DND-41 (cell line): ENCODE measurements at regions not wholly inside any gene's neighbourhood (a gene's known extent, or its start where the extent isn't known, plus 50 kb on each side); places are given as distances from the start of the nearest gene placed in this dataset.

ENCODE experiments used
- ATAC-seq: fragments of 200-7000 bp; cut with Tn5 transposase; 3 replicates; pipeline ENCODE4 v1.9.1; 2021; ENCODE audit warnings: low read depth; ENCODE audit not compliant: insufficient read depth
- DNase-seq: peaks from one replicate; pipeline ENCODE4 v3.0.0-alpha.2; 2020
- H2AFZ ChIP-seq: 2 replicates; pipeline ENCODE4 v1.6.0; 2012; ENCODE audit warnings: low read depth, low read length
- H3K27ac ChIP-seq: 2 replicates; pipeline ENCODE4 v1.5.1; 2012; ENCODE audit warnings: low read length, inconsistent platforms
- H3K27me3 ChIP-seq: fragments of 200-600 bp; sonication (generic); 2 replicates; pipeline ENCODE4 v1.6.0; 2012; ENCODE audit warnings: low read length, mild to moderate bottlenecking, inconsistent platforms; ENCODE audit not compliant: insufficient read depth, poor library complexity
- H3K36me3 ChIP-seq: 2 replicates; pipeline ENCODE4 v1.5.1; 2012; ENCODE audit warnings: low read length, inconsistent platforms; ENCODE audit not compliant: insufficient read depth
- H3K4me1 ChIP-seq: 2 replicates; pipeline ENCODE4 v1.5.1; 2012; ENCODE audit warnings: mild to moderate bottlenecking, low read length; ENCODE audit not compliant: insufficient read depth
- H3K4me2 ChIP-seq: 2 replicates; pipeline ENCODE4 v1.6.0; 2012; ENCODE audit warnings: mild to moderate bottlenecking, moderate library complexity, low read length, inconsistent platforms; ENCODE audit not compliant: insufficient read depth
- H3K4me3 ChIP-seq, 2 experiments: fragments of 200-600 bp in 1 of 2; shearing (Covaris generic) in 1 of 2; 2 replicates each; pipeline ENCODE4 v1.5.1; 2012 to 2016; ENCODE audit warnings: inconsistent platforms in 2 of 2, low read length in 2 of 2, mild to moderate bottlenecking in 2 of 2, low read depth in 1 of 2, moderate library complexity in 1 of 2
- H3K79me2 ChIP-seq: 2 replicates; pipeline ENCODE4 v1.6.0; 2012; ENCODE audit warnings: low read length, inconsistent platforms; ENCODE audit not compliant: insufficient read depth
- H3K9ac ChIP-seq: 2 replicates; pipeline ENCODE4 v1.6.0; 2012; ENCODE audit warnings: low read depth, mild to moderate bottlenecking, inconsistent platforms, low read length, moderate library complexity
- H3K9me3 ChIP-seq: 2 replicates; pipeline ENCODE4 v1.5.1; 2012; ENCODE audit warnings: low read length, moderate library complexity, mild to moderate bottlenecking, inconsistent platforms; ENCODE audit not compliant: insufficient read depth, severe bottlenecking
- H4K20me1 ChIP-seq: 2 replicates; pipeline ENCODE4 v1.6.0; 2012; ENCODE audit warnings: low read length; ENCODE audit not compliant: insufficient read depth
- EZH2 ChIP-seq: IDR thresholded peaks from 3 replicates; pipeline ENCODE4 v1.6.1; 2012; ENCODE audit warnings: borderline replicate concordance, low read depth, mild to moderate bottlenecking, moderate library complexity, low read length, inconsistent platforms; ENCODE audit not compliant: severe bottlenecking
- TF ChIP-seq, protein P1 (sequence below): IDR thresholded peaks from 2 replicates; pipeline ENCODE4 v1.5.1; 2012; ENCODE audit warnings: borderline replicate concordance, low read length, moderate library complexity, mild to moderate bottlenecking; ENCODE audit not compliant: poor library complexity, severe bottlenecking; ENCODE audit errors: extremely low read depth

DNA sequence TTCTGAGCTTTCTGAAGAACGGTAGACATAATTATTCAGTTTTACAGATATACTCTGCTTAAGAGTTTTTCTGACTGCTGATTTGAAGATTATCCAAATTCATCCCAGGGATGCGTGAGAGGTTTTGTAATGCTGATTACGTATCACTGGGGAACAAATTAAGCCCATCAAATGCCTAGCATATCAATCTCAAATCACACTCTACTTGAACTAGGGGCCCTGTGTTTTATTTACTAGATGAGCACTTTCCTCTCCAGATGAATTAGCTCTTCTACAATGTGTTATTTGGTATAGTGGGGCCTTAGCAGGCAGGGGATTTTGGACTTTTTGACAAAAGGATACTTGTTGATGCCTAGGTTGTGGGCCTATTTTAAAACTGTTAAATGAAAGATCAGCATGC is 177.9 kb downstream of the JRKL start:
- Histone ChIP-seq H4K20me1 (no peaks in the 10 kb centered on the region), H3K27me3 (no peaks in the 10 kb centered on the region), H3K9ac (no peak overlapping the region), H2AFZ (no peak overlapping the region), H3K4me1 (no peaks in the 10 kb centered on the region), H3K79me2 (no peaks in the 10 kb centered on the region), H3K27ac (no peak overlapping the region), H3K36me3 (no peaks in the 10 kb centered on the region), H3K4me2 (no peak overlapping the region), H3K9me3 (no peaks in the 10 kb centered on the region), H3K4me3 (no peak overlapping the region)
- DNase-seq (no peak), ATAC-seq (no peak)
- no peak for TF ChIP-seq EZH2
- TF ChIP-seq, protein P1, sequence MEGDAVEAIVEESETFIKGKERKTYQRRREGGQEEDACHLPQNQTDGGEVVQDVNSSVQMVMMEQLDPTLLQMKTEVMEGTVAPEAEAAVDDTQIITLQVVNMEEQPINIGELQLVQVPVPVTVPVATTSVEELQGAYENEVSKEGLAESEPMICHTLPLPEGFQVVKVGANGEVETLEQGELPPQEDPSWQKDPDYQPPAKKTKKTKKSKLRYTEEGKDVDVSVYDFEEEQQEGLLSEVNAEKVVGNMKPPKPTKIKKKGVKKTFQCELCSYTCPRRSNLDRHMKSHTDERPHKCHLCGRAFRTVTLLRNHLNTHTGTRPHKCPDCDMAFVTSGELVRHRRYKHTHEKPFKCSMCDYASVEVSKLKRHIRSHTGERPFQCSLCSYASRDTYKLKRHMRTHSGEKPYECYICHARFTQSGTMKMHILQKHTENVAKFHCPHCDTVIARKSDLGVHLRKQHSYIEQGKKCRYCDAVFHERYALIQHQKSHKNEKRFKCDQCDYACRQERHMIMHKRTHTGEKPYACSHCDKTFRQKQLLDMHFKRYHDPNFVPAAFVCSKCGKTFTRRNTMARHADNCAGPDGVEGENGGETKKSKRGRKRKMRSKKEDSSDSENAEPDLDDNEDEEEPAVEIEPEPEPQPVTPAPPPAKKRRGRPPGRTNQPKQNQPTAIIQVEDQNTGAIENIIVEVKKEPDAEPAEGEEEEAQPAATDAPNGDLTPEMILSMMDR = no peak

DNA sequence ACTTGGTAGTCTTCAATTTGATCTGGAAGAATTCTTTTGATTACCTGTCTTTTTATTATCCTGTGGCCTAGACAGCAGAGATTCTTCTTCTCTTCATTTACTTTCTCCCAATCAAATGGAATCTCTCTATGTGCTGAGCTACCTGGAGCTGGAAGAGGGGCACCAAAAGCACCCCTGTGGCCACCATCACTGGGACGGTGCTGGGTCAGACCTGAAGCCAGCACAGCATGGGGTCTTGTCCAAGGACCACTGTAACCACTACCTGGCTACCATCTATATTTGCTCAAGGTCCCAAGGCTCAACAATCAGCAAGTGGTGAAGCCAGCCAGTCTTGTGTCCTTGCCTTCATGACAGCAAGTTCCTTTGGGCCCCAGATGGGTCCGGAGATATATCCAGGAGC is 186.6 kb downstream of the JRKL start:
- no peak for TF ChIP-seq EZH2
- TF ChIP-seq, protein P1 = no peak
- Histone ChIP-seq H4K20me1 (no peaks in the 10 kb centered on the region), H3K4me2 (no peak overlapping the region), H3K36me3 (no peaks in the 10 kb centered on the region), H3K9me3 (no peaks in the 10 kb centered on the region), H3K4me3 (no peak overlapping the region), H3K27me3 (no peaks in the 10 kb centered on the region), H3K27ac (no peak overlapping the region), H3K79me2 (no peaks in the 10 kb centered on the region), H2AFZ (no peak overlapping the region), H3K9ac (no peak overlapping the region), H3K4me1 (no peaks in the 10 kb centered on the region)
- no peak for DNase-seq
- no peak for ATAC-seq

DNA sequence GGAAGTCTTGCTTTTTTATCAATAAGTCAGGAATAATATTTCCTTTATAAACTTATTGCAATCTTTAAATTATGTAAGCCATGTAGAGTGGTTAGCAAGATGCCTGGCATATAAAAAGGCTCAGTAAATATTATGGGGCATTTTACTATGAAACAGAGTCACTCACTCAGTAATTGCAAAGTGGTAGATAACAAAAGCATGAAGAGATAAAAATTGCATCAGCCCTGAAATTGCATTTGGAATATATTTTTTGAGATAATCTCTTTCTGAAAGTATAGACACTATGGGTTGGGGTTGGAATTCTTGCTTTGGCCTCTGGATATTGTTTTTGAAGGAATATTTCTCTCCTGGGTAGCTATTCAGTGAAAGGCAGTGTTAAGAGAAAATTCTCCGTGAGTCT is 188.6 kb downstream of the JRKL start:
- TF ChIP-seq, protein P1 = no peak
- no peak for TF ChIP-seq EZH2
- H3K27ac ChIP-seq = no peak overlapping the region
- no peaks in the 10 kb centered on the region for H3K4me1 ChIP-seq
- no peak overlapping the region for H3K4me3 ChIP-seq
- no peaks in the 10 kb centered on the region for H4K20me1 ChIP-seq
- no peaks in the 10 kb centered on the region for H3K79me2 ChIP-seq
- no peaks in the 10 kb centered on the region for H3K36me3 ChIP-seq
- DNase-seq = no peak
- H3K9ac ChIP-seq = no peak overlapping the region
- no peak overlapping the region for H3K4me2 ChIP-seq
- no peak overlapping the region for H2AFZ ChIP-seq
- no peaks in the 10 kb centered on the region for H3K9me3 ChIP-seq
- ATAC-seq = no peak
- H3K27me3 ChIP-seq = no peaks in the 10 kb centered on the region

DNA sequence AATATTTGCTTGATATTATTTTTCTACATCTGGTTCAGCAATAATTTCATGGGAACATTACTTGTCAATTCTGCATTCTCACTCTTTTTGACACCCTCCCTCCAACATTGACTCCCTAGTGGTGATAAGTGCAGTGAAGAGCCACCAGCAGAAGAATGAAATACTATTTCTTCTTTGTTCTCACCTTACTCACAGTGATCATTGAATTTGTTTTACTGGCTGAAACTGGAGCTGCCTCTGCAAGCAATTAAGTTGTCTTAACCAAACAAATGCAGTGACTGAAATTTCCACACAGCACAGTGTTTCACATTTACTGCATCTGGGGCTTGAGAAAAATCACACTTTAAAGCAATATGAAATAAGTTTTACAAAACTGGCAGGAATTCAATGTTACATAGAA is 189.8 kb downstream of the JRKL start:
- no peak for DNase-seq
- Histone ChIP-seq H2AFZ (no peak overlapping the region), H3K27ac (no peak overlapping the region), H3K27me3 (no peaks in the 10 kb centered on the region), H3K36me3 (no peaks in the 10 kb centered on the region), H3K9me3 (no peaks in the 10 kb centered on the region), H3K4me3 (no peak overlapping the region), H4K20me1 (no peaks in the 10 kb centered on the region), H3K9ac (no peak overlapping the region), H3K79me2 (no peaks in the 10 kb centered on the region), H3K4me2 (no peak overlapping the region), H3K4me1 (no peaks in the 10 kb centered on the region)
- no peak for ATAC-seq
- TF ChIP-seq EZH2 = no peak
- TF ChIP-seq, protein P1 = no peak
